SK-N-MC (cell line): ENCODE measurements at regions not wholly inside any gene's neighbourhood (a gene's known extent, or its start where the extent isn't known, plus 50 kb on each side); places are given as distances from the start of the nearest gene placed in this dataset.

Experiments
- DNase-seq: peaks from one replicate; pipeline ENCODE4 v3.0.0-alpha.2; 2011; ENCODE audit warnings: low read depth, low spot score
- H3K27ac ChIP-seq: fragments of 200-600 bp; sonication (generic); 2 replicates; pipeline ENCODE4 v1.5.1; 2016; ENCODE audit warnings: mixed run types
- H3K36me3 ChIP-seq: fragments of 200-600 bp; sonication (generic); 2 replicates; pipeline ENCODE4 v1.6.1; 2017; ENCODE audit warnings: antibody characterized with exemption, low read length, mixed read lengths; ENCODE audit not compliant: insufficient read depth
- H3K4me3 ChIP-seq: fragments of 200-600 bp; sonication (generic); 2 replicates; pipeline ENCODE4 v1.5.1; 2016
- H3K9ac ChIP-seq: fragments of 200-600 bp; sonication (generic); 2 replicates; pipeline ENCODE4 v1.8.0; 2017; ENCODE audit warnings: mixed run types, mixed read lengths; ENCODE audit not compliant: insufficient read length
- H3K9me3 ChIP-seq: fragments of 200-600 bp; sonication (generic); 2 replicates; pipeline ENCODE4 v1.6.1; 2017; ENCODE audit warnings: low read depth, mild to moderate bottlenecking, antibody characterized with exemption, low read length, moderate library complexity, mixed read lengths
- EZH2 ChIP-seq: fragments of 200-600 bp; sonication (generic); IDR thresholded peaks from one replicate; pipeline ENCODE4 v1.6.1; 2017; ENCODE audit warnings: antibody characterized with exemption
- FOXP2 ChIP-seq: optimal IDR thresholded peaks from 2 replicates; pipeline ENCODE3; 2011; ENCODE audit warnings: mild to moderate bottlenecking, moderate library complexity; ENCODE audit not compliant: insufficient read depth; ENCODE audit errors: extremely low read length, control extremely low read depth
- POLR2AphosphoS5 ChIP-seq: IDR thresholded peaks from 2 replicates; pipeline ENCODE4 v1.6.1; 2012; ENCODE audit warnings: mild to moderate bottlenecking, low read depth, low read length, borderline replicate concordance

DNA sequence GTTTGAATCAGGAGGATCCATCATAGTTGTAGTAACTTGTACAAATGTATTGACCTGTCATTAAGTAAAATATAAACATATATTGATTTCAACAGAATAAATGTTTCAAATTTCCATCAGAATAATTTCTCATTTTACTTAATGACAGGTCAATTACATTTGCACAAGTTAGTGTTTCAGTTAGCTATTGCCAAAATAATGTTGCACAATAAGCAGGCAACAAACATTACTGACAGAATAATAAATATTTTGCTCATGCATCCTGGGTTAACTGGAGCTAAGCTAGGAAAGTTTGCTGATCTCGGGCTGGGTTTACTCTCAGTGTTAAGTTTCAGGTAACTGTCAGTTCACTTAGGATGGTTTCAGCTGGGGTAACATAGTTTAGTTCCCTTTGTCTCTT, 822.4 kb downstream of the KCNT2 start:
- DNase-seq: no peak
- no peak overlapping the region for H3K9ac ChIP-seq
- H3K4me3 ChIP-seq: no peak overlapping the region
- H3K36me3 ChIP-seq: no peaks in the 10 kb centered on the region
- no peaks in the 10 kb centered on the region for H3K9me3 ChIP-seq
- no peak overlapping the region for H3K27ac ChIP-seq
- TF ChIP-seq POLR2AphosphoS5 (no peak), EZH2 (no peak), FOXP2 (no peak)

DNA sequence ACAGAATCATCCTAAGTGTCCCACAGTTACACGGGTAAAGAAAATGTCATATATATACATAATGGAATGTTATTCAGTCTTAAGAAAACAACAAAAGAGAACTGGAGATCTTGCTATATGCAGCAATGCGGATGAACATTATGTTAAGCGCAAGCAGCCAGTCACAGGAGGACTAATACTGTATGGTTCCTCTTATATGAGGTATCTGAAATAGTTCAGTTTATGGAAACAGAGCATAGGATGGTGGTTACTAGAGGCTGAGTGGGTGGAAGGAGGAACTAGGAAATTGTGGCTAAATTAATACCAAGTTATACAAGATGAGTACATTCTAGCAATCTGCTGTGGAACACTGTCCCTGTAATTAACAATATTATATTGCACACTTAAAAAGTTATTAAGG, 834.3 kb downstream of the KCNT2 start:
- Histone ChIP-seq H3K9ac (no peak overlapping the region), H3K9me3 (no peaks in the 10 kb centered on the region), H3K4me3 (no peak overlapping the region), H3K36me3 (no peaks in the 10 kb centered on the region), H3K27ac (no peak overlapping the region)
- DNase-seq: no peak
- TF ChIP-seq POLR2AphosphoS5: no peak
- TF ChIP-seq EZH2: no peak
- TF ChIP-seq FOXP2: no peak

DNA sequence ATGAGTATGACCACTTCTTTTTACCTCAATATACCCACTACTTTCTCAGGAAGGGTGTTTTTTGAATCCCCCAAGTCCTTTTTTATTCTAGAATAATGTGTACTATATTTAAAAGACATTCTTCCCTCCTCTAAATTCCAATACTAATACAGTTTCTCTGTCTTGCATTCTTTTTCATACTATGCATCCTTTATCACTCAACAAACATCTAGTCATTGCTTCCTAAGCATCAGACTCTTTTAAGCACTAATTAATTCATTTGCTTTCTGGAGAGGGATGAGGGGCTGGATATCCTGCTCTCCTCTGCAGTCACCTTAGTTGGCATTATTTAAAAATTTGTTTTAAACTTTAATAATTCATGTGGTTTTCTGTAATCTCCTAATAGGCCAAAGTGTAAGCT, 838.8 kb downstream of the KCNT2 start:
- Histone ChIP-seq H3K36me3 (no peaks in the 10 kb centered on the region), H3K27ac (no peak overlapping the region), H3K9ac (no peak overlapping the region), H3K4me3 (no peak overlapping the region), H3K9me3 (no peaks in the 10 kb centered on the region)
- no peak for DNase-seq
- TF ChIP-seq FOXP2 (no peak), POLR2AphosphoS5 (no peak), EZH2 (no peak)

DNA sequence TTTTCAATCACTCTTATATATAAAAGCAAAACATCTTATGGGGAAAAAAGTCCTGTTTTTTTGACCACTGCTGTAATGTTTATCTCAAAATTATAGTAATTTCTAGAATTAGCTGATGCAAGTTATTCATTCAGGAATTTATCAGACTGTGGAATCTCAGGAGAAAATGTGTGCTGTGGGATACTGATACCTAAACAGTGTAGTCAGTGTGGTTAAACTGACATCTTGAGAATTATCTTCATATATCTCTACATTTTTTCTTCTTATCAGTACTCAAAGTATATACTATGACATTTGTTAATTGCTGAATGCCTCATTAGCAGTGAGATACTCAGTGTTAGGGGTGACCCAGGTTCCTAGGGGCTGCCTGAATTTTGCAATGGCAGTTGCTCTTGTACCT, 839.3 kb downstream of the KCNT2 start:
- H3K9ac ChIP-seq: no peak overlapping the region
- no peak overlapping the region for H3K27ac ChIP-seq
- no peak for DNase-seq
- H3K9me3 ChIP-seq: no peaks in the 10 kb centered on the region
- TF ChIP-seq FOXP2 (no peak), POLR2AphosphoS5 (no peak), EZH2 (no peak)
- no peak overlapping the region for H3K4me3 ChIP-seq
- H3K36me3 ChIP-seq: no peaks in the 10 kb centered on the region

DNA sequence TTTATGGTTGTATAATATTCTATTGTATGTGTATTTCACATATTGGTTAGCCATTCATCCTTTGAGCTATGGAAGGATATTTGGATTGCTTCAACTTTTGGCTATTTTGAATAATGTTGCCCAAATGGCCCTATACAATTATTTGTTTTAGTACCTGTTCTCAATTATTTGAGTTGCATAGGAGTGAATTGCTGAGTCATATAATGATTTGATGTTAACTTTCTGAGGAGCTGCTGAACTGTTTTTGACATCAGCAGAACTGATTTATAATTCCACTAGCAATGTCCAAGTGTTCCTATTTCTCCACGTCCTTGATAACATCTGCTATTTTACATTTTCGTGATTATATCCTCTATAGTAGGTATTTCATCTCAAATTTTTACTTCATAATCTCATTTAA, 839.9 kb downstream of the KCNT2 start:
- no peaks in the 10 kb centered on the region for H3K9me3 ChIP-seq
- no peak for DNase-seq
- H3K9ac ChIP-seq: no peak overlapping the region
- TF ChIP-seq FOXP2: no peak
- TF ChIP-seq POLR2AphosphoS5: no peak
- TF ChIP-seq EZH2: no peak
- no peaks in the 10 kb centered on the region for H3K36me3 ChIP-seq
- H3K4me3 ChIP-seq: no peak overlapping the region
- no peak overlapping the region for H3K27ac ChIP-seq

DNA sequence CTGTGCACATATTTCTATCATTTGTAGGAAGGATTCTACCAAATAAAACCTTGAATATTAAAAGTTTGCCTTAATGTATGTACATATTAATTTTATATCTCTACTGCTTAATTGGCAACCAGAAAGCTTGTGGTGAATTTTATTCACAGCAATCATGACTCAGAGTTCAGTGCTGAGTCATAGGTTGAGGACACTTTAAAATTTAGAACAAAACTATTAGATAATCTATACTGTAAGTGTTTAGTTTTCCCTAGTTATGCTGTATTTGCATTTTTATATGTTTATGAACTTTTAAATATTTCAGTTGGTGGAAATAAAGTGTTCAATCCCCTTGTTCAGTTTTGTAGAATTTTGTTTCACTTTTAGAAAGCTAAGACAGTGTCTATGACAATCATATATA, 841.5 kb downstream of the KCNT2 start:
- Histone ChIP-seq H3K9me3 (no peaks in the 10 kb centered on the region), H3K27ac (no peak overlapping the region), H3K4me3 (no peak overlapping the region), H3K9ac (no peak overlapping the region), H3K36me3 (no peaks in the 10 kb centered on the region)
- TF ChIP-seq EZH2: no peak
- TF ChIP-seq FOXP2: no peak
- TF ChIP-seq POLR2AphosphoS5: no peak
- no peak for DNase-seq

DNA sequence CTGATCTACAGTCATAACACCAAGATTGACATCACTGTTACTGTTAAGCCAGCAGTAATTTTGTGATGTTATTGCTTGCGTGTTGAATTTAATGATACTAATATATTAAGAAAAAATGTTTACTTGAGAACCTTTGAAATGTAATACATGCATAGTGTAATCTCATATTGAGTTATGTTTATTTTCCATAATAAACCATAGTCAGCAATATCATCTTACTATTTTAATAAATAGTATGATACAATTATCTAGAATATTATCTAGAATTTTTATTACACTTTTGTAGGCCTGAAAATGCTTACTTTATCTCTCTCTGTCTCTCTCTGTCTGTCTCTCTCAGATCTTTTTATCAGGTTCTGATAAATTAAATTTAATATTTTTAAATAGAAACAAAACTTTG, 843.1 kb downstream of the KCNT2 start:
- no peak overlapping the region for H3K9ac ChIP-seq
- H3K9me3 ChIP-seq: no peaks in the 10 kb centered on the region
- TF ChIP-seq FOXP2 (no peak), EZH2 (no peak), POLR2AphosphoS5 (no peak)

DNA sequence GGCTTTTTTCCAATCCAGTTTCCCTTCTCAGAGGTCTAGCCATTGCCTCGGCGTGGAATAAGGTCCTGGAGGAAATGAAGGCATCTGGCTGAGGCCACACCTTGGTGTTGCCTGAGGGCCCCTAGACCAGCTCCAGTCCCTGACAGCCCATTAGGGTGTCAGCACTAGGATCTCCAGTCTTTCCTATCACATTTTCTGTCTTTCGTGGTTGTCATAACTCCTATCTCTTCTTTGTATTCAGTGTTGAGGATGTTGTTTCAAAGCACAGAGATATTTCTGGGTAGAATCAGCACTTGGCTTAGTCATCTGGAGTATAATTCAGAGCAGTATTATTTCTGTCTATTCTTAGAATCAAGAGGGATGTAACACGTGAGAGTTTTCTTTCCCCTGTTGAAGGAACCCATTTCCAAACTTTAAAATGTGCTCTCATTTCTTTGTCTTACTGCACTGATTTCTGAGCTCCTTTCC, 844.3 kb downstream of the KCNT2 start:
- no peaks in the 10 kb centered on the region for H3K9me3 ChIP-seq
- TF ChIP-seq POLR2AphosphoS5: no peak
- no peak for TF ChIP-seq FOXP2
- TF ChIP-seq EZH2: no peak
- H3K36me3 ChIP-seq: no peaks in the 10 kb centered on the region
- H3K27ac ChIP-seq: no peak overlapping the region
- no peak overlapping the region for H3K4me3 ChIP-seq
- no peak overlapping the region for H3K9ac ChIP-seq
- no peak for DNase-seq

More for the DNA sequence above, 843.1 kb downstream of the KCNT2 start:
- H3K4me3 ChIP-seq: no peak overlapping the region
- no peak for DNase-seq
- H3K27ac ChIP-seq: no peak overlapping the region
- no peaks in the 10 kb centered on the region for H3K36me3 ChIP-seq

DNA sequence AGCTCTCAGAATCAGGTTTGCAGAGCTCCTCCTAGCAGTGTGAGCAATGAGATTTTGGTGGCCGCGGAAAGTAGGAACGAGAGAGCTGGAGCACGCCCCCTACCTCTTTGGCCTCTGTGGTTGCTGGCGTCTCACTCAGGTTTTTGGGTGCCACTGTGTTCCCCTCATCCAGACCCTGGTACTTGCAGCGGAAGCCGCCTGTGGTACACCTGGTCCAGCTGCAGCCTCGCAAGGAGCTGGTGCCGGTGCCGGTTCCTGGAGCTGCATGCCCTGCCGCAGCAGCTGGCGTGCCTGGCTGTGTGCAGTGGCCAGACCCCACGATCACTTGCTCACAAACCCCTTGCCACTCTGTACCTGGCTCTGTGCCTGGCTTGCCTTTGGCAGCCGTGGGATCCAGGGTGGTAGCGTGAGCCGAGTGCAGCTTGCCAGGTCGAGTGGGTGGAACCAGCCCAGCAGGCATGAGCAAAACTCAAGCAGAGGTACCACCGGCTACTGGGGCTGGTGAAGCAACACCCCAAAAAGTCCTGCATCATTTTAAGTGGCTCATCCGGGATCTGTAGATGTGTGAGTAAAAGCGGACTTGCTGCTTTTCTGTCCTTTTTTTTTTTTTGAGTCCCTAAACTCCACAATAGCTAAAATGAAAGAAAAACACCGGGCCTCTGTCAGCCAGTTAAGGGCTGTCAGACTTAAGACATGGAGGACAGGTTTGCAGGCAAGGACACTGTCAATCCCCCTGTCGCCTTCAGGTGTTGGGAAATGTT, 844.9 kb downstream of the KCNT2 start:
- no peak overlapping the region for H3K9ac ChIP-seq
- no peaks in the 10 kb centered on the region for H3K9me3 ChIP-seq
- TF ChIP-seq FOXP2 (no peak), EZH2 (no peak), POLR2AphosphoS5 (no peak)
- DNase-seq: no peak
- no peak overlapping the region for H3K27ac ChIP-seq
- no peaks in the 10 kb centered on the region for H3K36me3 ChIP-seq
- H3K4me3 ChIP-seq: no peak overlapping the region
